WI38 (cell line): ENCODE measurements at regions not wholly inside any gene's neighbourhood (a gene's known extent, or its start where the extent isn't known, plus 50 kb on each side); places are given as distances from the start of the nearest gene placed in this dataset.
"Not testable (repeated sequence)": the region's sequence is repeated elsewhere in the genome, so short reads cannot be mapped to it uniquely, and the experiment has no call there.

Experiments used
- H3K4me3 ChIP-seq: 2 replicates; pipeline ENCODE4 v1.5.1; 2011; ENCODE audit warnings: low read depth, mild to moderate bottlenecking, control low read depth, low read length
- TF ChIP-seq, protein P1 (sequence below): IDR thresholded peaks from 2 replicates; pipeline ENCODE4 v1.5.1; 2012; ENCODE audit warnings: low read depth, mild to moderate bottlenecking, control low read depth, low read length

DNA sequence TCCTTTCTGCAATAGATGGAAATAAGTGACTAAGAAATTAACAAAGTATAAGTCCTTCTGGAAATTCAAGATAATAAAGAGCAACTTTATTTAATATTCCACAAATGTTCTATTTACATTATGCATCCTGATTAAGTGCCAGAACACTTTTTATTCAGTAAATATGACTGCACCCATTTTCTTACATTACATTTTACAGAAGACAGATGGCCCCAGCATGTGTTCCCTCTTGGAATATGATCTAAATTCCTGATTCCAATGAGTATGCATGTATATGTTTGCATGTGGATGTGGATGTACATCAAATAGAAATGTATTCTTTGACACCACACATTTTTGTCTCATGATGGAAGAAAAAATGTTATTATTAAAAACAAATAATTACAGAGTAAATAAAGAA is 628.7 kb upstream of the SEMA3D start:
- H3K4me3 ChIP-seq = no peak overlapping the region
- TF ChIP-seq, protein P1, sequence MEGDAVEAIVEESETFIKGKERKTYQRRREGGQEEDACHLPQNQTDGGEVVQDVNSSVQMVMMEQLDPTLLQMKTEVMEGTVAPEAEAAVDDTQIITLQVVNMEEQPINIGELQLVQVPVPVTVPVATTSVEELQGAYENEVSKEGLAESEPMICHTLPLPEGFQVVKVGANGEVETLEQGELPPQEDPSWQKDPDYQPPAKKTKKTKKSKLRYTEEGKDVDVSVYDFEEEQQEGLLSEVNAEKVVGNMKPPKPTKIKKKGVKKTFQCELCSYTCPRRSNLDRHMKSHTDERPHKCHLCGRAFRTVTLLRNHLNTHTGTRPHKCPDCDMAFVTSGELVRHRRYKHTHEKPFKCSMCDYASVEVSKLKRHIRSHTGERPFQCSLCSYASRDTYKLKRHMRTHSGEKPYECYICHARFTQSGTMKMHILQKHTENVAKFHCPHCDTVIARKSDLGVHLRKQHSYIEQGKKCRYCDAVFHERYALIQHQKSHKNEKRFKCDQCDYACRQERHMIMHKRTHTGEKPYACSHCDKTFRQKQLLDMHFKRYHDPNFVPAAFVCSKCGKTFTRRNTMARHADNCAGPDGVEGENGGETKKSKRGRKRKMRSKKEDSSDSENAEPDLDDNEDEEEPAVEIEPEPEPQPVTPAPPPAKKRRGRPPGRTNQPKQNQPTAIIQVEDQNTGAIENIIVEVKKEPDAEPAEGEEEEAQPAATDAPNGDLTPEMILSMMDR = no peak

DNA sequence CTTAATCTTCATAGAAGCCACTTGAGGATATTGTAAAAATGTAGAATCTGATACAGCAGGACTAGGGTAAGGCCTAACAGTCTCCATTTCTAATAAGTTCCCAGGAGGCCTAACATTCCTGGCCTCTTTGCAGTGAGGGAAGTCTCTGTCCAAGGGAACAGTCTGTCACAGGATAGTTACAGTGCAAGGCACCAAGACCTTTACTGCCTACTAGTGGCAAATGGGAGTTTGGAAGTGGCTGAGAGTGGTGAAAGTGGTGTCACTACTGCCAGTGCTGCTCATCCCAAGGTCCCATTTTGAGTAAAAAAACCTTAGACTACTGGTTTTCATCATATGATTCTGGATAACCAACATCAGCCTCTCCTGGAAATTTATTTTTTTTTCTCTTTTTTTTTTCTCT is 619.5 kb upstream of the SEMA3D start:
- TF ChIP-seq, protein P1 = no peak

DNA sequence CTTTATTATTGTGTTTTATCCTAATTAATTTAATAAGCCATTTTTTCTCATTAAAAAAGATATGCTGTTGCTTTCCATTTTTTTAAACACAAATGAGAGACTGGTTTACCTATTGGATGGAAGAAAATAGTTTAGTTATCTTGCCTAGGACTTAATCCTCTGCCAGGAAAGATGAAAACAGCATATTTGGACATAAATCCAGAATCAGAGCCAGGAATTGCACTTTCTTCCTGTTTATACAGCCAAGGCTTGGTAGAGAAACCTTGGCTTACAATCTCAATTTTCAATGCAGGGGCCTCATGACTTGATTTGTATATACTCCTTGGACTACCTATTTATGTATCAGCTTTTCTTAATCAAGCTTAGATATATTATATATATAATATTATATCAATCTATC is 618.8 kb upstream of the SEMA3D start:
- TF ChIP-seq, protein P1 = no peak
- H3K4me3 ChIP-seq = no peak overlapping the region

More for the DNA sequence above, 619.5 kb upstream of the SEMA3D start:
- no peak overlapping the region for H3K4me3 ChIP-seq

- TF ChIP-seq, protein P1 = no peak
- H3K4me3 ChIP-seq = no peak overlapping the region
Observed at GRCh38 chr7:85805249-85805648, 618.4 kb upstream of the SEMA3D start.

DNA sequence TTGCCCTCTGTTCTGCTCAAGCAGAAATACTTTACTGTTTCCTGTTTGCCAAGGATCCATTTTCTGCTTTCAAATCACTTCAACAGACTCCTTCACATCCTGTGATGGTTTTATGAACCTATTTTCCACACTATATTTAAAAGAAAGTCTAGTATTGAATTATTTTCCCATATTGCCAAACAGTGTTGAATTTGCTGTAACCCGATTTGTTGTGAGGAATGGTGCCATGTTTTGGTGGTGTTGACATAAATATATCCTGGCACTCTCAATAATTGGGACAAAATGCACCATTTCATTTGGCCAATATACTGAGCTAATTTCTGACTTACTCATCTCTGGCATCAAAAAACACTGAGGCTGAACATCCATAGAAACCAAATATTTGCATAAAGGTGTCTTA is 615.4 kb upstream of the SEMA3D start:
- TF ChIP-seq, protein P1 = no peak
- H3K4me3 ChIP-seq = no peak overlapping the region

- H3K4me3 ChIP-seq = no peak overlapping the region
- TF ChIP-seq, protein P1 = no peak
Observed at GRCh38 chr7:85796956-85797355, 610.1 kb upstream of the SEMA3D start.

DNA sequence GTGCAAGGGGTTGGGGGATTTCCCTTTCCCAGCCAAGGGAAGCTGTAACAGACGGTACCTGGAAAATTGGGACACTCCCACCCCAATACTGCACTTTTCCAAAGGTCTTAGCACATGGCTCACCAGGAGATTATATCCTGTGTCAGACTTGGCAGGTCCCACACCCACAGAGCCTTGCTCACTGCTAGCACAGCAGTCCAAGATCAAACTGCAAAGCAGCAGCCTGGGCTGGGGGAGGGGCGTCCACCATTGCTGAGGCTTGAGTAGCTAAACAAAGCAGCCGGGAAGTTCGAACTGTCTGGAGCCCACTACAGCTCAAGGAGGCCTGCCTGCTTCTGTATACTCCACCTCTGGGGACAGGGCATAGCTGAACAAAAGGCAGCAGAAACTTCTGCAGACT is 604.2 kb upstream of the SEMA3D start:
- not testable (repeated sequence) for H3K4me3 ChIP-seq

- H3K4me3 ChIP-seq = no peak overlapping the region
- TF ChIP-seq, protein P1 = no peak
Observed at GRCh38 chr7:85781606-85782005, 594.8 kb upstream of the SEMA3D start.
